ENCODE measurements at regions not wholly inside any gene's neighbourhood (a gene's known extent, or its start where the extent isn't known, plus 50 kb on each side); places are given as distances from the start of the nearest gene placed in this dataset.

DNA sequence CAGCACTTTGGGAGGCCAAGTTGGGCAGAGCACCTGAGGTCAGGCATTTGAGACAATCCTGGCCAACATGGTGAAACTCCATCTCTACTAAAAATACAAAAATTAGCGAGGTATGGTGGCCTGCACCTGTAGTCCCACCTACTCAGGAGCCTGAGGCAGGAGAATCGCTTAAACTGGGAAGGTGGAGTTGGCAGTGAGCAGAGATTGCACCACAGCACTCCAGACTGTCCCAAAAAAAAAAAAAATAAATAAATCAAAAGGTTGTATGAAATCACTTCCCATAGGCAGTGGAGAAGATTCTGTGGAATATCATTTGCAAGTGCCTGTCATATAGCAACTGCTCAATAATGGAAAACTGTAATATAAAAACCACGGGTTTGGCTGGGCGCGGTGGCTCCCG lies 65.1 kb upstream of the SERBP1 start:
- H3K27ac Mint-ChIP-seq: no peak overlapping the region
- H3K27me3 Mint-ChIP-seq (ENCODE audit: insufficient read depth, low read depth): peaks cover 7% of the 10 kb centered on the region
- TF ChIP-seq EZH2phosphoT487 (IDR thresholded peaks at IDR 0.05) (no peak), EZH2 (IDR thresholded peaks at IDR 0.05) (no peak), CTCF (IDR thresholded peaks at IDR 0.05) (no peak)
- H3K4me1 ChIP-seq: no peaks in the 10 kb centered on the region
- no peak overlapping the region for H3K27ac ChIP-seq
- H3K4me2 ChIP-seq: no peak overlapping the region
- no peak overlapping the region for H2AFZ ChIP-seq (replicated peaks)
- H3K27me3 ChIP-seq: no peaks in the 10 kb centered on the region
- H3K4me3 Mint-ChIP-seq: no peak overlapping the region
- no peaks in the 10 kb centered on the region for H3F3A ChIP-seq (ENCODE audit: low read depth)
- H4K20me1 ChIP-seq (ENCODE audit: low read depth): no peaks in the 10 kb centered on the region
- no peaks in the 10 kb centered on the region for H3K36me3 ChIP-seq
- H3K9me3 ChIP-seq (ENCODE audit: low read depth): no peaks in the 10 kb centered on the region
- H3K79me2 ChIP-seq (ENCODE audit: low read depth): no peaks in the 10 kb centered on the region
- H3K4me1 Mint-ChIP-seq: no peaks in the 10 kb centered on the region
- no peaks in the 10 kb centered on the region for H3K9me3 Mint-ChIP-seq
- H3K4me3 ChIP-seq: no peak overlapping the region
- no peaks in the 10 kb centered on the region for H3K36me3 Mint-ChIP-seq
- no peak for DNase-seq (ENCODE audit: low spot score)
- H3K9ac ChIP-seq: no peak overlapping the region

- Histone ChIP-seq H4K20me1 (ENCODE audit: low read depth) (no peaks in the 10 kb centered on the region), H3F3A (ENCODE audit: low read depth) (no peaks in the 10 kb centered on the region), H2AFZ (replicated peaks) (no peak overlapping the region), H3K36me3 (no peaks in the 10 kb centered on the region), H3K27me3 (peaks cover 8% of the 10 kb centered on the region), H3K9me3 (ENCODE audit: low read depth) (no peaks in the 10 kb centered on the region), H3K4me2 (no peak overlapping the region), H3K4me1 (no peaks in the 10 kb centered on the region), H3K9ac (no peak overlapping the region), H3K4me3 (no peak overlapping the region), H3K79me2 (ENCODE audit: low read depth) (no peaks in the 10 kb centered on the region), H3K27ac (no peak overlapping the region)
- DNase-seq (ENCODE audit: low spot score): no peak
- Mint-ChIP-seq H3K9me3 (no peaks in the 10 kb centered on the region), H3K4me3 (no peak overlapping the region), H3K36me3 (no peaks in the 10 kb centered on the region), H3K4me1 (no peaks in the 10 kb centered on the region), H3K27me3 (ENCODE audit: insufficient read depth, low read depth) (peaks cover 11% of the 10 kb centered on the region), H3K27ac (no peak overlapping the region)
- TF ChIP-seq CTCF (IDR thresholded peaks at IDR 0.05): no peak
- no peak for TF ChIP-seq EZH2phosphoT487 (IDR thresholded peaks at IDR 0.05)
- no peak for TF ChIP-seq EZH2 (IDR thresholded peaks at IDR 0.05)
Measured at GRCh38 chr1:67496329-67496728, 66.1 kb upstream of the SERBP1 start.

GRCh38 chr1:67500413-67500959 lies 70.3 kb upstream of the SERBP1 start:
- peak; percentile 94 for DNase-seq (ENCODE audit: low spot score)
- H3F3A ChIP-seq (ENCODE audit: low read depth): no peaks in the 10 kb centered on the region
- H3K27me3 ChIP-seq: peaks cover 15% of the 10 kb centered on the region
- no peak overlapping the region for H3K4me3 ChIP-seq
- H3K79me2 ChIP-seq (ENCODE audit: low read depth): no peaks in the 10 kb centered on the region
- no peak overlapping the region for H3K9ac ChIP-seq
- no peak overlapping the region for H3K27ac Mint-ChIP-seq
- H3K4me1 Mint-ChIP-seq: no peaks in the 10 kb centered on the region
- H3K9me3 ChIP-seq (ENCODE audit: low read depth): no peaks in the 10 kb centered on the region
- H3K4me1 ChIP-seq: no peaks in the 10 kb centered on the region
- no peak overlapping the region for H3K27ac ChIP-seq
- no peaks in the 10 kb centered on the region for H3K9me3 Mint-ChIP-seq
- H3K36me3 Mint-ChIP-seq: no peaks in the 10 kb centered on the region
- H3K36me3 ChIP-seq: no peaks in the 10 kb centered on the region
- TF ChIP-seq CTCF (IDR thresholded peaks at IDR 0.05): peak; percentile 99
- TF ChIP-seq EZH2 (IDR thresholded peaks at IDR 0.05): no peak
- peak overlapping the region; percentile 94 for H2AFZ ChIP-seq (replicated peaks)
- H3K27me3 Mint-ChIP-seq (ENCODE audit: insufficient read depth, low read depth): peaks cover 13% of the 10 kb centered on the region
- H3K4me2 ChIP-seq: peak overlapping the region; percentile 64
- peak overlapping the region; percentile 58 for H3K4me3 Mint-ChIP-seq
- H4K20me1 ChIP-seq (ENCODE audit: low read depth): no peaks in the 10 kb centered on the region
